HG02678 (cell line): ENCODE measurements at regions not wholly inside any gene's neighbourhood (a gene's known extent, or its start where the extent isn't known, plus 50 kb on each side); places are given as distances from the start of the nearest gene placed in this dataset.

Experiments
- ATAC-seq: cut with Tn5 transposase; IDR thresholded peaks from one replicate; pipeline ENCODE4 v1.9.1; 2021; ENCODE audit warnings: mild to moderate bottlenecking, moderate library complexity; ENCODE audit not compliant: unreplicated experiment

DNA sequence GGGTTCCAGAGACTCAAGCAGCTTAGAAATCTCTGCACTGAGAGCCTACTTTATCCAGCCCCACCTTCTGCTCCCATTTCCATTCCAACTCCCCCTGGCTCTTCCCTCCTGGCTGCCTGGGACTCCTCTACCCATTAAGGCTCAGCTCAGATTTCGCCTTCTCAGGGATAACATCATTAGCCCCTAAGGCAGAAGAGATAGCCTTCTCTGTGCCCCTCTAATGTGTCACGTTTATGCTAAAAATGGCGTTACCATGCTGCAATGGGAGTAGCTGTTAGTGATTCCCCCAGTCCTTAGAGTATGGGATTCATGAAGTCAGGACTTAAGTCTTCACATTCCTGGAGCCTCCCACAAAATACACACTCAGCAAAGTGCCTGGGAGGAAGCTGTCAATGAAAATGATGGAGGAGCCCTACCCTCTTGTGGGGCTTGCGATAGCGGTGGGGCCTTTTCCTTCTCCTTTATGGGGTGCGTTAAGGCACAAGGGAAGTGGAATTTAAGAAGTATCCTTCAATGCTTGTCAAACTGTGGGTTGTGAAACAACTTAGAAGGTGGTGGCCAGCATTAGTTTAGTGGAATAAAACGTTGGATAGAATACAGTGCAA, 144.7 kb upstream of the COPS8 start:
- no peak for ATAC-seq

DNA sequence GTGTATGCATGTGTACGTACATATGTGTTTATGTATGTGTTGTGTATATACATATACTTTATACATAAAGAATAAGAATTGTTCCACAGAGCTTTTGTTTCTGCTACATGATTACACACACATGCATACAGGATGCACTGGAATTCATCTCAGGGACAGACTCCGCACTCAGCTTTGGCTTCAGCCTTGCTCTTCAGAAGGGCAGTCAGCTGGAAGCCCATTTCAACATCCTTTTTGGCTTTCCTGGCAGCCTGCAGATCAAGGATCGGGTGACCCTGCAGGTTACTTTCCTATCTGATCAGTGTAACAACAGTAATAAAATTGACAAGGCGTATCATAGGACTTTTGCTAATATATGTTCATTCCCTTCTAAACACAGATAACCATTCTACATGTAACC, 144.1 kb upstream of the COPS8 start:
- ATAC-seq: no peak

DNA sequence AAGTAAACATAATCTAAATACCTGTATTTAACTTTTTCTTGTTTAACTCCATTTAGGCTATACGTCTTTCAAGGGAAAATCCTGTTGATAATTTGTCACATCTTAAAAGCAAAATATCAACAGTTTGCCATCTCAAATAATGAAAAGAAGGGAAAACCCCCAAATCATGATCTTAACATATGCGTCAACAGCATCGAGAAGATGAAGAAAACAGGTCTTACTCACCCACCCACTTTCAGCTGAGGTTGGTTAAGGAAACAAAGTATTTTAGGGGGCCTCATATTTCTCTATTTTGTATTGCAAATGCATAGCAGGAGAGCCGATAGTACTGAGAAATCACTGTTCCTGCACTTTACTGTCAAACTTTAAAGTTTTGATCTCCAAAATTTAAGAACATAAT, 143.1 kb upstream of the COPS8 start:
- ATAC-seq: no peak

DNA sequence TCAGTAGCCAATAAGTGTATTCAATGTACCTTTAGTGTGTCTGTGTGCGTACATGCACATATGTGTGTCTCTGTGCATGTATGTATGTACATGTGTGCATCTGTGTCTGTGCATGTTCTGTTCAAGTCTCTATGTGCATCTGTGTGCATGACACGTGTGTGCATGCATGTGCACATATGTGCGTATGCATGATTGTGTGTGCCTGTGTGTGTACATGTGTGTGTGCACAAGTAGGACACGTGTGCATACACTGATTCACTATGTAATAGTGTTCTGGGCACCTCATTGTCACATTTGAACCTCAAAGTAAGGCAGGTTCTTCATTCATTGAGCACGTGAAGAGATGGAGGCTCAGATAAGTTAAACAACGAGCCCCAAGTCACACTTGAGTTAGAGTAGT, 142.6 kb upstream of the COPS8 start:
- no peak for ATAC-seq

DNA sequence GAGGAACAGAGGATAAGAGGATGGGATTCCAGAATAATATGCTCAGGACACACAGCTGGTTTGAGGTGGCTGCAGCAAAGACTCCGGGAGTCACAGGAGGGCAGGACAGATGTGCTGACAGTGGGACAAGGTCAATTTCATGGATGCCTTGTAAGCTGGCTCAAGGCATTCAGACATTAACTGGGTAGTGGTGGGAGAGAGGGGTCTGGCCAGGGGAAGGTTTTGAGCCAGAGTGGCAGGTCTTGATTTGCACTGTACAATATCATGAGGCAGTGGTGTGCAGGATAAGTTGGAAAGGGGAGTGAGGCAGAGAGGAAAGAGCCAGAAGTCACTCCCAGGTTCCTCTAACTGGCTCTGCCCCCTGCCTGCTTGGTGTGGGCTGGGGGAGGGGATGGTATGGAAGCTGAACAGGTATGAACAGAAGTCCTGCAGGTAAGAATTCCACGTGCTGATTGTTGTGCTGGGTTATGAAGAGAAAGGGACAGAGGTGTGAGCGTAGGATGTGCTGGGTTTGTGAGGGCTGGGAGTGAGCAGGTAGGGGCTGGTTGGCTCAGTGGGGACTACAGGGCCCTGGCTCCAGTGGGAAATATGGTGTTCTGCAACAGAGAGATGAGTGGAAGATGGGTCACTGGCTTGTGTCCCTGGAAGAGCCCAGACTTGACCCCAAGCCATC, 141.7 kb upstream of the COPS8 start:
- no peak for ATAC-seq

DNA sequence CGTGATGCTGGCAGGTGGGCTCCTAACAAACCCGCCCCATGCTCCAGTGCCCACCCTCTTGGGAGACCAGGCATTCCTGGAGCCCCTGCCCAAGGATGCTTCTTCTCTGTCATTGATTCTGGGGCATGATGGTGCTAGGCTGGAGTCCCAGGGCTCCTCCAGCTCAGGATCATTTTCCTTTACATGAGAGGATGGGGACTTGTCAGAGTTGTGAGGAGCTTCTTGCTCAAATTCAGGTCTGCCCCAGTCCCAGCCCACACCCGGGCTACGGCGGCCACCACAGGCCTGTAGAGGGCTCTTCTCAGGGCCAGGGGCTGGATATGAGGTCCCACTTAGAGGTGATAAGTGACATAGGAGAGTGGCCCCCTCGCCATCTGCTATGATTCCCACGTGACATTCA, 141.1 kb upstream of the COPS8 start:
- ATAC-seq: no peak

DNA sequence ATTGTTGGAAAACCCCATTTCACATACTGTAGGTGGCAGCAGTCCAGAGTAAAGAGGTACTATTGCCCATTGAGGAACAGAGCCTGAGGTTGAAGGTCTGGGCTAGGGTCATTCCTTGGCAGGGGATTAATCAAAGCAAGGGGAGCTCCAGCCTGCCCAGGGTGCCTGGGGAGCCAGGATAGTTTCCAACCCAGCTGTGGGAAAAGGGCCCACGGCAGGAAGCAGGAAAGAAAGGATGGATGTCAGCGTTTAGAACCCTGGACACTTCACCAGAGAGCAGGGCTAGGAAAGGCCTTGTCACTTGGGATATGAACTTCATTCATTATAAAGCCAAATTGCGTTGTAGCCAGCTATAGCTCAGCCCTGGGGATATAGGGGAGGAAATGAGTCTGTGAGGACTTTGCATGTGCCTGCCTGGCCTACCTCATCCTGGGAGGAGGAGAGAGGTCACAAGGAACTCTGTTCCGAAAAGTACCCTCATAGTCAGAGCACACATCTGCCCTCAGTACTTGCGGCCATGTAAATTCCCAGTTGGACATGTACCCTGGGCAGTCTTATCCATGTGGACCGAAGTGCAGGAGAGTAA, 140.2 kb upstream of the COPS8 start:
- ATAC-seq: no peak

DNA sequence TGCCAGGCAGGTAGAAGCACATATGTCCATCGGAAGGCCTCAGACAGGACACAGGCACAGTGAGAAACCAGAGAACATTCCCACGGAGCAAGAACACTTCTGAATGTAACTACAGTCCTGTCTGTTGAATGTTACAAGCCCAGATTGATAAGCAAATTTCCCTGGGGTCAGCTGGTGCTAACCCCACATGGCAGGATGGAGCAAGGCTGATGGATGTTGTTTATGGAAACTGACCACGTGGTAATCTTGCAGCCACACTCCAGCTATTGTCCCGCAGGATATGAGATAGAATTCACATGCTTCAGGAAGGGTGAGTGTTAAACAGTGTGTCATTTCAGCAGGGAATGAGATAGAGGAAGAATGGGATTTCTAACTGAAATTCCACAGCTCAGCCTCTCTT, 138.8 kb upstream of the COPS8 start:
- ATAC-seq: no peak

DNA sequence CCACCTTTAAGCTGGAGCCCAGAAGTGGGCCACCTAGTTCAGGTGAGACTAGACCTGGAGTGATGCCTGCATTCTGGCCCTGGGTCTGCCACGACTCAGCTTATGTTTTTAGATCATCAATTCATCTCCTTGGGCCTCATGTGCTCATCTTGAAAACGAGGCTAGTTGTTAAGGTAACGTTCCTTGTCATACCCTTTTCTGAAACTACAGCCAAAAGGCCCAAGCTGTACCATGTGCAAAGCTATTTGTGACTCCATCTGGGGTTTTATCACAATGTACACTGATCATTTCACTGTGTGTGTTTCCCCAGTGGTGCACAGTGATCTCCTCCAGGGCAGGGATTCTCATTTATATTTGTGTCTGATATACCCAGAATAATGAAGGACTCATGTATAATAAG, 138.4 kb upstream of the COPS8 start:
- no peak for ATAC-seq

DNA sequence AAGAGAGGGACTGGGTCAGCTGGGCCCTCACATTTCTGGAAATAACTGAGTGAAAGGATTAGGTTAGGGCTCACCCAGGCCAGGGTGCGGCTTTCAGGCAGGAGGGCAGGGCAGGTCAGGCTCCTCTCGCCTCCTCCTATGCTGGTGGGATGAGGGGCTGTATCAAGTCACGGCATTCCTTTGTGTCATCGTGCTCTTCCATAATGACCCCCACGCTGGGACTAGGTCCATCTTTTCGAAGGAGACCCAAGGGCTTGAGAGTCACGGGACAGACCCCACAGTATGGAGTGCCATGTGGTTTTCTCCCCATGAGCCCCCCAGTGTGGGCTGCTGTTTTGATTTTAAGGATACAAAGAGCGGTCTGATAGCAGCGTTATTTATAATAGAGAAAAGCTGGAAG, 137.8 kb upstream of the COPS8 start:
- no peak for ATAC-seq

DNA sequence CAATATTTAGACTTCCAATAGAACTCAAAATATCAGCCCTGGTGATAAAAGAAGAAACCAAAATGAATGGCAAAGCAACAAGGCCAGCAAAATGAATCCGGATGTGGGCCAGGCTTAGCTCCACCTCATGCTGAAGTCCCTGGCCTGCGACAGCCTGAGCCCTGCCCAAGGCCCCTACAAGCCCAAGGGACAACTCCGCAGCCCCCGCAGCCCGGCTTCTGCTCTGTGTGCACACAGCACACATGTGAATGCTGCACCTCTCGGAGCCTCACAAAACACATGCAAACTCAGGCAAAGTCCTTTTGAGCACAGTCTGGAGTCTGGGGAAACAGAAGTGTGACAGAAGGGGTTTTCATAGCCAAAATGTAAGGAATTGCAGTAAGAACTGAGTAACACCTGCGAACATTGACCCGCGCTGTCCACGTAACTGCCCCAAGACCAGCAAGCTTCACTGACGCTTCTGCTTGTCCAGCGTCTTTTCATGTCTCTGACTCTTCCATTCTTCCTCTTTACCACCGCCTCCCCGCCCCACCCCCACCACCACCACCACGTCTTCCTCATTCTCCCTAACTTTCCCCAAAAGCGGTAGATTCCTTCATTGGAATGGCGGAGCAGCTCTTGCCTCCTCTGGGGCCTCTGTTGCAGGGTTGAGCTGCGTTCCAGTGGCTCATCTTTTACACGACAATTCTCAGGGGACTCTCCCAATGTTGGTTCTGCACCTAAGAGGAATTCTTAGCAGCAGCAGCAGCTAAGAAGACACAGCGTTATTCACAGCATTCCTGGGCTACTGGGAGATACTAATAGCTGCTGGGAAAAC, 136.4 kb upstream of the COPS8 start:
- ATAC-seq: no peak

DNA sequence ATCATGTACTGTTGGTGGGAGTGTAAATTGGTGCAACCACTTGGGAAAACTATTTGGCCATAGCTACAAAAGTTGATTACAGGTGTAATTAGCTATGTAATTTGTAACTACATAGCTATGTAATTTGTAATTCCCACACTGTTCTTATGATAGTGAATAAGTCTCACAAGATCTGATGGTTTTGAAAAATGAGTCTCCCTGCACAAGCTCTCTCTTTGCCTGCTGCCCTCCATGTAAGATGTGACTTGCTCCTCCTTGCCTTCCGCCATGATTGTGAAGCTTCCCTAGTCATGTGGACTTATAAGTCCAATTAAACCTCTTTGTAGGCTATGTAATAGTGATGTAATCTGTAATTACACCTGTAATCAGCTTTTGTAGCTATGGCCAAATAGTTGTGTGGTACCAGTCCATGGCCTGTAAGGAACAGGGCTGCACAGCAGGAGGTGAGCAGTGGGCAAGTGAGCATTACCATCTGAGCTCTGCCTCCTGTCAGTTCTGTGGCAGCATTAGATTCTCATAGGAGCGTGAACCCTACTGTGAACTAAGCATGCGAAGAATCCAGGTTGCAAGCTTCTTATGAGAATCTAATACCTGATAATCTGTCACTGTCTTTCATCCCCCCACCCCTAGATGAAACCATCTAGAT, 133.7 kb upstream of the COPS8 start:
- ATAC-seq: no peak

DNA sequence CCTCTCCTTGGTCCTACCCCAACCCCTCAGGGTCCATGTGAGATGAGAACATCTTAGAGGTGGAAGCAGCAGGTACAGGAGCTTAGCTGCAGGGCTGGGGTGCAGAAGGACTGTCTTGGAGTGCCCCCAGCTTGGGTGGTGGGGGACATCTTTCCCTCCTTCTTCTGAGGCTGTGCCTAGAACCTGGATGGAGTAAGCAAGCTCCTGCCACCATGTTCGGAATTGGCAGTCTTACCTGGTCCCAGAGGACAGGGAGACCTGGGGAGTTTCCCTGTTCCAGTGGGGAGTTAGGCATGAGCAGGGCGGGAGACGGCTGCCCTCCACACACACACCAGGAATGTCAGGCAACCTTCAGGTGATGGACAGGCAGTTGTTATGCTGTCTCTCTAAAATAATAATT, 131.0 kb upstream of the COPS8 start:
- no peak for ATAC-seq

DNA sequence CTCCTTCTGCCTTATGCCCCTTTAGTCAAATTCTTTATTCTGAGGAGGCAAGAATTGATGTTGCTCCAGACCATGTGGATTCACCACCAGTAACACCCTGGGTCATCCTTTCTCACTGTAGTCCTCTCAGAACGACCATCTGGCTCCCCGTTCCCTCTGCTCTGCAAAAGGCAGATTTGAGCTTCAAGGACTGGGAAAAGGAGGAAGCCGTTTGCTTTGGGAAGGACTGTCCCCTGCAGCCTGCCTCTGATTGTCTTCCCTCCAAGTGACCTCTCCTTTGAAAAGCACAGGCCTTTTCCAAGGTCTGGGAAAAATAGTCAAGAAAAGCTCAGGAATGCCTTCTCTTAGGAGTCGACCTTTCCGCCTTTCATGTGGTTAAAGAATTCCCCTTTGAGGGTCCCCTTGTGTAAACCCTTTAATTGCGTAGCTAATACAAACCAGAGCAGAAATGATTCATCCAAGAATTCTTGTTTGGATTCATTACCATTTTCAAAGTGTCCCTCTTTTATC, 130.1 kb upstream of the COPS8 start:
- ATAC-seq: no peak

DNA sequence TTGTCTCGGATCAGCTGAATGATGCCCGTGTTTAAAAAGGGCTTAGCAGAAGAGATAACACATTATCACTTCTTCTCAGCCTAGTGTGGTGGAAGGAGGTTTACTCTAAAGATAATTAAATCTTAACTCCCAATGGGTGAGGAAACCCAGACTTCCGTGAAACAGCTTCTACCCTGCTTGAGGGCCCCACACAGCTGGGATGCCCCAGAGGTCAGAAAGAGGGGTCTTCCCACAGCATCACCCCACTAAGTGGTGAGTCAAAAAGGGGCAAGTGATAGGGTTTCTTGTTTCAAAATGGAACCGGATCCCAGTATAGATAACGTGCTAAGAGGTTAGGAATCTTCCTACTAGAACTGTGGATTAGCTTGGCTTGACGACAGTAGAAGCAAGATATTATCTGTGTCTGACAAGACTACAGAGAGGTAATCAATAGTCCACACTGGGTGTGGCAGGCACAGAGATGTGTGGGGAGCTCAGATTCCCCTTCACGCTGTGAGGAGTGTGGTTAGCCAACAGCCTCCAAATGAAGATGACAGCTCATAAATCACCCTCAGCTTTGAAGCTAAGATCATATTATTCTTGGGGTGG, 129.6 kb upstream of the COPS8 start:
- ATAC-seq: no peak

DNA sequence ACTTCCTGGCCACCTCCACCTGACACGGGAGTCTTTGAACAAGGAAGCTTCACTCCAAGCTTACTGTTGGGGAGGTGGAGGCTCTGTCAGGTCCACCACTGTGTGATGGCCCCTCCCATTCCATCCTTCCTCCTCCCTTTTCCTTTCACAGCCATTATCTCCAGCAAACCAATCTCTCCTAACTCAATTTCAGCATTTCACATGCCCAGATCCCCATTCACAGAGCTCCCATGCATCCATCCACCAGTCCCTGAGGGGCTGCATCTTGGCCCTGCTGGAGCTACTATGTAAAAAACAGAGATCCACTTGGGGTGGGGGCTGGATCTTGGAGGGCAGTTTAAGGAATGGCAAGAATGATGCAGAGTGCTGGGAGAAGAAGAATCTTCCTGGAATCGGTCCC, 129.0 kb upstream of the COPS8 start:
- ATAC-seq: no peak

DNA sequence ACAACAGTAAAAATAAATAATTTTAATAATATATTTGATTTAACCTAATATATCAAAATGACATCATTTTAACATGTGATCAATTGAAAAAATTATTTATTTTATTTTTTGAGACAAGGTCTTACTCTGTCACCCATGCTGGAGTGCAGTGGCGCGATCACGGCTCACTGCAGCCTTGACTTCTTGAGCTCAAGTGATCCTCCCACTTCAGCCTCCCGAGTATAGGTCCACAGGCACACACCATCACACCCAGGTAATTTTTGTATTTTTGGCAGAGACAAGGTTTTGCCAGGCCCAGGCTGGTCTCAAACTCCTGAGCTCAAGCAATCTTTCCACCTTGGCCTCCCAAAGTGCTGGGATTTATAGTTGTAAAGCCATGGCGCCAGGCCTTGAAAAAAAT, 126.7 kb upstream of the COPS8 start:
- no peak for ATAC-seq

DNA sequence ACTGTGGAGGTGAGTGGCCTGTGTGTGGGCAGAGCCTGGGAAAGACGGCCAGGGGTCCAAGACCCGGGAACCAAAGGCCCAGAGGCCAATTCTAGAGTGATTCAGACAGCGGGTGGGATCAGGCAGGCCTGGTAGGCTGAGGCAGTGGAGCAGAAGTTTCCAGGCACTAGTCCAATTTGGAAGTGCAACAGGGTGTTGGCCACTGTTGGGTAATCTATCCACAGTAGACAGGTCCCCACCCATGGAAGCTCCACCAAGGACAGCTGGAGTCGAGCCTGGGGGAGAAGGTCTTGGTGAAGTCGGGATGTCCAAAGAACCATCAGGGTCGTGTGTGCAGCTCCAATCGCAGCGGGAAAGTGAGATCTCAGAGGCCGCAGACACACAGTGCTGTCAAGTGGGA, 125.8 kb upstream of the COPS8 start:
- ATAC-seq: no peak

DNA sequence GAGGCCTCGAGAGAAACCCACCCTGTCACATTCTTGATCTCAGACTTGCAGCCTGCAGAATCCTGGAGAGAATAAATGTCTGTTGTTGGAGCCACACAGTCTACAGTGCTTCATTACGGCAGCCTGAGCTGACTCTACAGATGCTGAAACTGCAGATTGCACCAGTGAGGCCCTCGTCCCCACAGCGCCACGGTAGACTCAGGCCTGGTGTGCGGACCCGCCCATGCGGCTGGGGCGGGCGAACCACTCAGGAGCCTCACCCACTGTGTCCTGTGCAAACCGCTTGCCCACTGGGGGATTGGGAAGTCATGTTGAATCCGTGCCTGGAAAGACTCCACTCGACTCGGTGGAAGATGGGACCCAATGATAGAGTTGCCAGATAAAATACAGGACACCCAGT, 125.2 kb upstream of the COPS8 start:
- no peak for ATAC-seq

DNA sequence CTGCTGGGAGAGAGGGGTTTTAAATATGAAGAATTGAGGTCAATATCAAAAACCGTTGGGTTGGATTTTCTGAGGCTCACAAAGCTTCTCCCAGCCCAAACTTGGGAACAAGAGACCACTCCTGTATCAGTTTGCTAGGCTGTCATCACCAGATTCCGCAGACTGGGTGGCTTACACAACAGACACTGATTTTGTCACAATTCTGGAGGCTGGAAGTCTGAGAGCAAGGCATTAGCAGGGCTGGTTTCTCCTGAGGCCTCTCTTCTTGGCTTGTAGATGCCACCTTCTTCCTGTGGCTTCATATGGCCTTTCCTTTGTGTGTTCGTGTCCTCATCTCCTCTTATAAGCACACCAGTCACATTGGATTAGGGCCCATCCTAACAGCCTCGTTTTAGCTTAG, 122.9 kb upstream of the COPS8 start:
- ATAC-seq: no peak

DNA sequence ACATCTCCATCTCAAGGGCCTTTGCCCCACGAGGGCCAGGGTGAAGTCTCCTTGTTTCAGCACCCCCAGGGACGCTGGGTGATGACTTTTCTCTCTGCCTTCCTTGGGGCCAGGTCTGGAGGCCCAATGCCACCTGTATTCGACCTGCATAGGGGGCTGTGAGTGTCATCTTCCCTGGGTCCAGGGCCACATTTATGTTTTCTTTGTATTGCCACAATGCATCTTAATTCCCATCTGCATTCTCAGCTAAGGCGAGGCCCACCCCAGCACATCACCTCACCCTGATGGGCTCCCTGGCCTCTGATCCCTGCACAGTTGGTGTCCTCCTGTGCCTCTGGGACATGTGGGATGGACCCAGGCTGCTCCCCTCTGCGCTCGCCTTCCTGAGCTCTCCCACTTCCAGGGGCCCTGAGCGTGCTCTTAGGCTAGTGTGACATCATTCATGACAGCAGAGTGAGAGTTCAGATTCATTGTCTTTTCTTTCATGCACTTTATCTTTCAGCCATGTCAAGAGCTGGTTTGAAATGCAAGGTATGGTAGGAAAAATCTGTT, 122.0 kb upstream of the COPS8 start:
- ATAC-seq: no peak
